ENCODE measurements at regions not wholly inside any gene's neighbourhood (a gene's known extent, or its start where the extent isn't known, plus 50 kb on each side); places are given as distances from the start of the nearest gene placed in this dataset.

- no peaks in the 10 kb centered on the region for H3K79me2 ChIP-seq (ENCODE audit: control insufficient read depth, insufficient read depth, low read length)
- peaks cover 0 to 9% of the 10 kb centered on the region in 2 donors for H3K4me1 ChIP-seq (ENCODE audit: control insufficient read depth in 2 of 2, insufficient read depth in 2 of 2, low read length in 2 of 2)
- no peak overlapping the region for H3K4me3 Mint-ChIP-seq
- no peak overlapping the region for H3K4me2 ChIP-seq (replicated peaks; ENCODE audit: low read depth, low read length, poor library complexity, severe bottlenecking)
- no peak for TF ChIP-seq EZH2 (IDR thresholded peaks at IDR 0.05; ENCODE audit: borderline replicate concordance, insufficient read depth, low read depth, low read length, poor library complexity, severe bottlenecking)
- TF ChIP-seq CTCF (IDR thresholded peaks at IDR 0.05) = no peak
- intact Hi-C loops (cut with micrococcal nuclease) = loop anchor here (5.0 kb wide), 2 partner anchors 33 to 42 kb away; no protein-coding TSS in a partner anchor
- H3K9me3 ChIP-seq (ENCODE audit: control extremely low read depth in 1 of 3, control insufficient read depth in 2 of 3, insufficient read depth in 1 of 3, low read length in 2 of 3) = peaks cover 0 to 54% (median 23%) of the 10 kb centered on the region in 3 donors
- ChIA-PET CTCF (no interaction called here), POLR2A (no interaction called here)
- H3K36me3 ChIP-seq (replicated peaks in 1 of 2; ENCODE audit: control extremely low read depth in 1 of 2, control insufficient read depth in 1 of 2, extremely low read depth in 1 of 2, insufficient read depth in 2 of 2, low read length in 1 of 2) = no peaks in the 10 kb centered on the region
- H3K27me3 ChIP-seq (replicated peaks in 1 of 4; ENCODE audit: control extremely low read depth in 1 of 4, control insufficient read depth in 3 of 4, insufficient read depth in 4 of 4, low read length in 3 of 4) = peaks cover 0 to 96% (median 82%) of the 10 kb centered on the region in 4 experiments
- H3K9ac ChIP-seq (ENCODE audit: low read length) = no peak overlapping the region
- peaks cover 6% of the 10 kb centered on the region for H3K9me3 Mint-ChIP-seq (ENCODE audit: insufficient read depth)
- 22% methylated on average over 16 of the region's 23 CpGs for WGBS (ENCODE audit: insufficient coverage)
- no peak for ATAC-seq (ENCODE audit: low read depth)
- no peak overlapping the region for H3K4me3 ChIP-seq (ENCODE audit: control extremely low read depth in 1 of 5, extremely low read depth in 1 of 5, insufficient read depth in 1 of 5, low read depth in 2 of 5, low read length in 4 of 5)
- no peaks in the 10 kb centered on the region for H4K20me1 ChIP-seq (ENCODE audit: control insufficient read depth, insufficient read depth, low read length, poor library complexity, severe bottlenecking)
- no peak for DNase-seq
- peaks cover 87% of the 10 kb centered on the region for H3K27me3 Mint-ChIP-seq
- H3K27ac ChIP-seq (ENCODE audit: low read length in 2 of 2) = no peak overlapping the region
- H3K27ac Mint-ChIP-seq = no peak overlapping the region
- H3K4me1 Mint-ChIP-seq = peaks cover 3% of the 10 kb centered on the region
- H2AFZ ChIP-seq (ENCODE audit: insufficient read depth, low read depth, low read length, poor library complexity, severe bottlenecking) = no peak overlapping the region
Observed at GRCh38 chr6:28774292-28775051, 149.3 kb downstream of the TRIM27 start.

GRCh38 chr6:28775052-28775376 is 148.8 kb downstream of the TRIM27 start:
- H3K27me3 Mint-ChIP-seq = peaks cover 87% of the 10 kb centered on the region
- ChIA-PET POLR2A (no interaction called here), CTCF (no interaction called here)
- Histone ChIP-seq H2AFZ (ENCODE audit: insufficient read depth, low read depth, low read length, poor library complexity, severe bottlenecking) (no peak overlapping the region), H3K79me2 (ENCODE audit: control insufficient read depth, insufficient read depth, low read length) (no peaks in the 10 kb centered on the region), H3K4me2 (replicated peaks; ENCODE audit: low read depth, low read length, poor library complexity, severe bottlenecking) (no peak overlapping the region), H3K4me1 (ENCODE audit: control insufficient read depth in 2 of 2, insufficient read depth in 2 of 2, low read length in 2 of 2) (peaks cover 0 to 9% of the 10 kb centered on the region in 2 donors), H3K4me3 (ENCODE audit: control extremely low read depth in 1 of 5, extremely low read depth in 1 of 5, insufficient read depth in 1 of 5, low read depth in 2 of 5, low read length in 4 of 5) (no peak overlapping the region), H3K9me3 (ENCODE audit: control extremely low read depth in 1 of 3, control insufficient read depth in 2 of 3, insufficient read depth in 1 of 3, low read length in 2 of 3) (peaks cover 1 to 58% (median 25%) of the 10 kb centered on the region in 3 donors), H3K27me3 (replicated peaks in 1 of 4; ENCODE audit: control extremely low read depth in 1 of 4, control insufficient read depth in 3 of 4, insufficient read depth in 4 of 4, low read length in 3 of 4) (peaks cover 0 to 97% (median 82%) of the 10 kb centered on the region in 4 experiments), H3K27ac (ENCODE audit: low read length in 2 of 2) (no peak overlapping the region), H4K20me1 (ENCODE audit: control insufficient read depth, insufficient read depth, low read length, poor library complexity, severe bottlenecking) (no peaks in the 10 kb centered on the region), H3K36me3 (replicated peaks in 1 of 2; ENCODE audit: control extremely low read depth in 1 of 2, control insufficient read depth in 1 of 2, extremely low read depth in 1 of 2, insufficient read depth in 2 of 2, low read length in 1 of 2) (no peaks in the 10 kb centered on the region), H3K9ac (ENCODE audit: low read length) (no peak overlapping the region)
- peaks cover 6% of the 10 kb centered on the region for H3K9me3 Mint-ChIP-seq (ENCODE audit: insufficient read depth)
- WGBS (ENCODE audit: insufficient coverage) = 11% methylated on average over 9 of the region's 12 CpGs
- no peak overlapping the region for H3K4me3 Mint-ChIP-seq
- TF ChIP-seq EZH2 (IDR thresholded peaks at IDR 0.05; ENCODE audit: borderline replicate concordance, insufficient read depth, low read depth, low read length, poor library complexity, severe bottlenecking) = no peak
- no peak for TF ChIP-seq CTCF (IDR thresholded peaks at IDR 0.05)
- ATAC-seq (ENCODE audit: low read depth) = no peak
- H3K4me1 Mint-ChIP-seq = peaks cover 3% of the 10 kb centered on the region
- peak; percentile 38 for DNase-seq
- no peak overlapping the region for H3K27ac Mint-ChIP-seq
- intact Hi-C loops (cut with micrococcal nuclease) = loop anchor here (5.0 kb wide), 1 partner anchor 43 kb away; no protein-coding TSS in a partner anchor

Measured in B cell (primary cell).